K562 (cell line): ENCODE measurements at regions not wholly inside any gene's neighbourhood (a gene's known extent, or its start where the extent isn't known, plus 50 kb on each side); places are given as distances from the start of the nearest gene placed in this dataset.

Experiments
- ATF3 ChIP-seq, 2 experiments: fragments of 450-650 bp in 1 of 2; sonication (generic) in 1 of 2; formaldehyde crosslinking in 1 of 2; IDR thresholded peaks in 1 of 2; conservative IDR thresholded peaks in 1 of 2; 2 replicates each; pipeline versions ENCODE4 v1.6.1 to v1.8.1; 2016 to 2023; ENCODE audit warnings: mild to moderate bottlenecking in 2 of 2, moderate library complexity in 2 of 2, inconsistent platforms in 1 of 2, missing genetic modification reagents in 1 of 2
- CBX5 ChIP-seq: IDR thresholded peaks from 2 replicates; pipeline ENCODE4 v1.6.1; 2014; ENCODE audit warnings: low read depth, borderline replicate concordance
- FOXK2 ChIP-seq, 2 experiments: fragments of 450-650 bp; IDR thresholded peaks in 1 of 2; conservative IDR thresholded peaks in 1 of 2; 2 replicates each; pipeline ENCODE4 v1.6.1; 2016; ENCODE audit warnings: low read depth in 2 of 2, mild to moderate bottlenecking in 1 of 2
- HOMEZ ChIP-seq: fragments of 250-450 bp; sonication (Bioruptor Pico); IDR thresholded peaks from 2 replicates; pipeline ENCODE4 v1.4.0; 2020; ENCODE audit warnings: mild to moderate bottlenecking, moderate library complexity
- POLR2AphosphoS5 ChIP-seq: IDR thresholded peaks from 2 replicates; pipeline ENCODE4 v1.6.1; 2011; ENCODE audit warnings: mild to moderate bottlenecking, low read depth, low read length, moderate library complexity; ENCODE audit not compliant: control insufficient read depth, insufficient read depth
- TF ChIP-seq, protein P1 (sequence below), 3 experiments: IDR thresholded peaks in 2 of 3; conservative IDR thresholded peaks in 1 of 3; 2 replicates each; pipeline ENCODE4 v1.5.1; 2011 to 2012; ENCODE audit warnings: low read length in 3 of 3, mild to moderate bottlenecking in 3 of 3, control low read depth in 2 of 3, improper control_type of control experiment in 1 of 3, inconsistent platforms in 1 of 3, low read depth in 1 of 3, mixed read lengths in 1 of 3, moderate library complexity in 1 of 3; ENCODE audit not compliant: insufficient read depth in 2 of 3

DNA sequence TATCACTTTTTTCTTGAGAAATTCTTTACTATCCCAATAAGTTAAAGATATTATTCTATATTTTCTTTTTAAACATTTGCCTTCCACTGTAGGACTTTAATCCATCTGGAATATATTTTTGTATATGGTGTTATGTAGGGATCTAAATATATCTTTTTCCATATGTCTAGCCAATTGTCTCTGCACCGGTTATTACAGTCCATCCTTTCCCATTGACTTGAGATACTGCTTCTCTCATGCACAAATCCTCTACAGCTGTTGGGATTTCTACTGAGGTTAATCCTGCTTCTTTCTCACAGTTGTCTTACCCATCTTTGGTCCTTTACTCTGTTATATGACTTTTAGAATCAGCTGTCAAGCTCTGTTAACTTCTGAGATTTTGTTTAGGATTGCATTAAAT lies 483.8 kb upstream of the CDH4 start:
- TF ChIP-seq CBX5, result no peak
- TF ChIP-seq FOXK2 (conservative IDR thresholded peaks at IDR 0.05 in 1 of 2, IDR thresholded peaks at IDR 0.05 in 1 of 2; ENCODE audit: low read depth in 2 of 2), result no peak
- no peak for TF ChIP-seq POLR2AphosphoS5
- no peak for TF ChIP-seq HOMEZ (CRISPR knock-in tag)
- TF ChIP-seq ATF3 (IDR thresholded peaks at IDR 0.05), result no peak
- TF ChIP-seq ATF3 (CRISPR knock-in tag; conservative IDR thresholded peaks at IDR 0.05), result no peak
- TF ChIP-seq, protein P1, sequence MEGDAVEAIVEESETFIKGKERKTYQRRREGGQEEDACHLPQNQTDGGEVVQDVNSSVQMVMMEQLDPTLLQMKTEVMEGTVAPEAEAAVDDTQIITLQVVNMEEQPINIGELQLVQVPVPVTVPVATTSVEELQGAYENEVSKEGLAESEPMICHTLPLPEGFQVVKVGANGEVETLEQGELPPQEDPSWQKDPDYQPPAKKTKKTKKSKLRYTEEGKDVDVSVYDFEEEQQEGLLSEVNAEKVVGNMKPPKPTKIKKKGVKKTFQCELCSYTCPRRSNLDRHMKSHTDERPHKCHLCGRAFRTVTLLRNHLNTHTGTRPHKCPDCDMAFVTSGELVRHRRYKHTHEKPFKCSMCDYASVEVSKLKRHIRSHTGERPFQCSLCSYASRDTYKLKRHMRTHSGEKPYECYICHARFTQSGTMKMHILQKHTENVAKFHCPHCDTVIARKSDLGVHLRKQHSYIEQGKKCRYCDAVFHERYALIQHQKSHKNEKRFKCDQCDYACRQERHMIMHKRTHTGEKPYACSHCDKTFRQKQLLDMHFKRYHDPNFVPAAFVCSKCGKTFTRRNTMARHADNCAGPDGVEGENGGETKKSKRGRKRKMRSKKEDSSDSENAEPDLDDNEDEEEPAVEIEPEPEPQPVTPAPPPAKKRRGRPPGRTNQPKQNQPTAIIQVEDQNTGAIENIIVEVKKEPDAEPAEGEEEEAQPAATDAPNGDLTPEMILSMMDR (IDR thresholded peaks at IDR 0.05 in 2 of 3, conservative IDR thresholded peaks at IDR 0.05 in 1 of 3; ENCODE audit: insufficient read depth in 2 of 3, low read depth in 1 of 3, low read length in 3 of 3), result no peak
